Fibroblast of skin of right biceps (primary cell): ENCODE measurements at regions not wholly inside any gene's neighbourhood (a gene's known extent, or its start where the extent isn't known, plus 50 kb on each side); places are given as distances from the start of the nearest gene placed in this dataset.

Experiments used
- DNase-seq: peaks from one replicate; pipeline ENCODE4 v3.0.0-alpha.2; 2013

GRCh38 chrX:144798972-144799371 is 448.3 kb upstream of the SPANXN1 start:
- DNase-seq: no peak

GRCh38 chrX:144801786-144802185 is 445.5 kb upstream of the SPANXN1 start:
- no peak for DNase-seq

- no peak for DNase-seq
Observed at GRCh38 chrX:144809025-144809424, 438.3 kb upstream of the SPANXN1 start.

DNA sequence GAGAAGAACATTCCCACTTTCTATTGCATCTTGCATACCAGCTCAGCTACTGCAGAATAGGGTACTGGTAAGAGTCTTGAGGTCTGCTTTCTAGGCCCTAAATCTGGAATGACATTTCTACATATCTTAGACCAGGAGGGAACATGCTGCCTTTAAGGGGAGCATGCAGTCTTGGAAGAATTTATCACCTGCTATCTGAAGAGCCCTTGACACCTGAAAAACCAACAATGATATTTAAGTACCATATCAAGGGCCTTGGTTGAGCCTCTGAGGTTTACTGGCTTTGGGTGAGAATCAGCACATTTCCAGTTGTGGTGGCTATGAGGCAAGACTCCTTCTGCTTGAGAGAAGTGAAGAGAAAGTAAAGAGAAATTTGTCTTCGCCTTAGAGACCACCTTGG is 436.8 kb upstream of the SPANXN1 start:
- DNase-seq: no peak

DNA sequence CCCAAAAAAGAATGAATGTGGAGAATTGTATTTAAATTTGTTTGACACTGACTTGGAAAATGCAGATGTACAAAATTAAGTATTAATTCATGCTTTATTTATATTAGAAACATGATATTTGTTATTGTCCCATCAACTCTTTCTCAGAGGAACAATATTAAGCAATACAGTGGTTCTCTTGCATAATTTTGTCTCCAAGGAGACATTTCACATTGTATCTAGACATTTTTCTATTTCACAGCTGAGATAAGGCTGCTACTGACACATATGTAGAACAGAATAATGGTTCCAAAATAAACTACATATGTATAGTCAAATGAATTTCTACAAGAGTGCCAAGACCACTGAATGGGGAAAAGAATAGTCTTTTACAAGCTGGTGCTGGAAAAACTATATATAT is 427.9 kb upstream of the SPANXN1 start:
- no peak for DNase-seq

DNA sequence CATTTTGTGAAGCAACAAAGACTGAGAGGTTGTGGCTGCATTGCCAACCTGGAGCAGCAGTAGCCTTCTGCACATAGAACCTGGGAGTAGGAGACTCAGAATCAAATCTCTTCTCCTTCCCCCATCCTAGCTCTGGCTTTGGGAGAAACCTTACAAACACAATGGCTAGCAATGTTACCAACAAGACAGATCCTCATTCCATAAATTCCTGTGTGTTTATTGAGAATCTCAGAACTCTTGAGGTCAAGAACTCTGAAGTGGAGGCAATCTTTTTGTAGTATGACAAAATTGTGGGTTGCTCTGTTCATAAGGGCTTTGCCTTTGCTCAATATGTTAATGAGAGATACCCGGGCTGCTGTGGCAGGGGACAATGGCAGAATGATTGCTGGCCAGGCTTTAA is 406.7 kb upstream of the SPANXN1 start:
- no peak for DNase-seq

GRCh38 chrX:144849141-144849540 is 398.2 kb upstream of the SPANXN1 start:
- peak; percentile 15 for DNase-seq

GRCh38 chrX:144896323-144896722 is 351.0 kb upstream of the SPANXN1 start:
- no peak for DNase-seq

DNA sequence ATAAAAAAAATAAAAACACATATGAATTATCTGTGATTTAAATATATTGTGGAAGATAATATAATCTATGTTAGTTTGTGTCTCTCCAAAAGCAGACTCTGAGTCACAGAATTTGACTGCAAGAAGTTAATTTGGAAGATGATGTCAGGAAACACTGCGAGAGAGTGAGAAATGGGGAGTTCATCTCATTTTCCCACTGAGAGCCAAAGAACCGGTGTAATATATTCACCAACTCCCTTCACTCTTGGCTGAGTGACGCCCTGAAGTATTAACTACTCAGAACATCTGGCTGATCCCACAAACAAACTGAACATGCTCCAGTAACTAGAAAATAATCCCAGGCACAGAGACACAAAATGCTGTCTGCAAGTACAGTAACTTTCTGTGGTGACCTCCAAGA is 345.8 kb upstream of the SPANXN1 start:
- no peak for DNase-seq

- no peak for DNase-seq
Observed at GRCh38 chrX:144916785-144917184, 330.5 kb upstream of the SPANXN1 start.

DNA sequence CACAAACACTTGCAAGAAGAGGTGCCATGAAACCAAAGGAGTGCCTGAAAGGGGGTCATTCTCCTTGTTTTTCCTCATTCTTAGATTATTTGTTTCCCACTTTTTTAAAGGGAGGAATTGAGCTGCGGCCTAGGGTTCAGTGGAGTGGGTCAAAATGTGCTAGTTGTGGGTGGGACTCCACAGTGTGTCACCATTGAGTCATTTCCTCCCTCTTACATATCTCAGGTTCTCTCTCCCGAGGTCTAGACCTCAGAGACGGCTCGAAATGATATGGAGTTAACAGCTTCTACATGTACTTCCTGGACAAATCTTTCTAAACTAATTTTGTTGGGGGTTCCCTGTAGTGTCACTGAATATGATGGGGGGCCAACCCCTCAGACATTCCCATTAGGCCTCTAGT is 328.4 kb upstream of the SPANXN1 start:
- DNase-seq: no peak

- DNase-seq: peak; percentile 2
Observed at GRCh38 chrX:144946666-144947065, 300.6 kb upstream of the SPANXN1 start.
